ENCODE measurements at regions not wholly inside any gene's neighbourhood (a gene's known extent, or its start where the extent isn't known, plus 50 kb on each side); places are given as distances from the start of the nearest gene placed in this dataset.

GRCh38 chr5:38660194-38660668, 103.8 kb upstream of the LIFR start:
- H3K36me3 ChIP-seq (ENCODE audit: insufficient read depth, low read length), result no peaks in the 10 kb centered on the region
- H3K27ac ChIP-seq (ENCODE audit: low read depth, low read length, poor library complexity, severe bottlenecking), result no peak overlapping the region
- no peaks in the 10 kb centered on the region for H3F3A ChIP-seq (ENCODE audit: insufficient read depth, low read length)
- H2AFZ ChIP-seq (ENCODE audit: low read length), result no peak overlapping the region
- H3K79me2 ChIP-seq (ENCODE audit: insufficient read depth, low read length), result no peaks in the 10 kb centered on the region
- no peak overlapping the region for H3K9ac ChIP-seq (ENCODE audit: low read length)
- no peak overlapping the region for H3K4me3 ChIP-seq (ENCODE audit: low read depth, low read length, poor library complexity, severe bottlenecking)
- H3K4me2 ChIP-seq (ENCODE audit: low read length), result no peak overlapping the region
- H3K4me1 ChIP-seq (ENCODE audit: insufficient read depth, low read length, severe bottlenecking), result no peaks in the 10 kb centered on the region
- H3K9me3 ChIP-seq (ENCODE audit: low read length), result no peaks in the 10 kb centered on the region
- TF ChIP-seq CTCF (IDR thresholded peaks at IDR 0.05; ENCODE audit: low read length), result no peak
- no peak for TF ChIP-seq EZH2 (IDR thresholded peaks at IDR 0.05; ENCODE audit: borderline replicate concordance, low read length)
- no peaks in the 10 kb centered on the region for H3K9me2 ChIP-seq (ENCODE audit: low read depth, low read length)
- no peaks in the 10 kb centered on the region for H4K20me1 ChIP-seq (ENCODE audit: insufficient read depth, low read length)
- no peaks in the 10 kb centered on the region for H3K27me3 ChIP-seq (ENCODE audit: insufficient read depth, low read length)

- no peak for TF ChIP-seq CTCF (IDR thresholded peaks at IDR 0.05; ENCODE audit: low read length)
- TF ChIP-seq EZH2 (IDR thresholded peaks at IDR 0.05; ENCODE audit: borderline replicate concordance, low read length), result no peak
Observed at GRCh38 chr5:38662090-38662489, 105.6 kb upstream of the LIFR start.

GRCh38 chr5:38663249-38663648, 106.8 kb upstream of the LIFR start:
- H3K4me1 ChIP-seq (ENCODE audit: insufficient read depth, low read length, severe bottlenecking), result no peaks in the 10 kb centered on the region
- no peaks in the 10 kb centered on the region for H3F3A ChIP-seq (ENCODE audit: insufficient read depth, low read length)
- H3K9me3 ChIP-seq (ENCODE audit: low read length), result no peaks in the 10 kb centered on the region
- no peaks in the 10 kb centered on the region for H3K27me3 ChIP-seq (ENCODE audit: insufficient read depth, low read length)
- no peak overlapping the region for H3K4me2 ChIP-seq (ENCODE audit: low read length)
- H3K9me2 ChIP-seq (ENCODE audit: low read depth, low read length), result no peaks in the 10 kb centered on the region
- H3K9ac ChIP-seq (ENCODE audit: low read length), result no peak overlapping the region
- H3K4me3 ChIP-seq (ENCODE audit: low read depth, low read length, poor library complexity, severe bottlenecking), result no peak overlapping the region
- no peak overlapping the region for H3K27ac ChIP-seq (ENCODE audit: low read depth, low read length, poor library complexity, severe bottlenecking)
- TF ChIP-seq EZH2 (IDR thresholded peaks at IDR 0.05; ENCODE audit: borderline replicate concordance, low read length) (no peak), CTCF (IDR thresholded peaks at IDR 0.05; ENCODE audit: low read length) (no peak)
- no peaks in the 10 kb centered on the region for H4K20me1 ChIP-seq (ENCODE audit: insufficient read depth, low read length)
- no peaks in the 10 kb centered on the region for H3K79me2 ChIP-seq (ENCODE audit: insufficient read depth, low read length)
- H3K36me3 ChIP-seq (ENCODE audit: insufficient read depth, low read length), result no peaks in the 10 kb centered on the region
- no peak overlapping the region for H2AFZ ChIP-seq (ENCODE audit: low read length)

More at GRCh38 chr5:38662090-38662489, 105.6 kb upstream of the LIFR start:
- Histone ChIP-seq H3K4me1 (ENCODE audit: insufficient read depth, low read length, severe bottlenecking) (no peaks in the 10 kb centered on the region), H3K4me3 (ENCODE audit: low read depth, low read length, poor library complexity, severe bottlenecking) (no peak overlapping the region), H4K20me1 (ENCODE audit: insufficient read depth, low read length) (no peaks in the 10 kb centered on the region), H3K4me2 (ENCODE audit: low read length) (no peak overlapping the region), H3K36me3 (ENCODE audit: insufficient read depth, low read length) (no peaks in the 10 kb centered on the region), H2AFZ (ENCODE audit: low read length) (no peak overlapping the region), H3K27me3 (ENCODE audit: insufficient read depth, low read length) (no peaks in the 10 kb centered on the region), H3K9ac (ENCODE audit: low read length) (no peak overlapping the region), H3K9me3 (ENCODE audit: low read length) (no peaks in the 10 kb centered on the region), H3K79me2 (ENCODE audit: insufficient read depth, low read length) (no peaks in the 10 kb centered on the region), H3K9me2 (ENCODE audit: low read depth, low read length) (no peaks in the 10 kb centered on the region), H3K27ac (ENCODE audit: low read depth, low read length, poor library complexity, severe bottlenecking) (no peak overlapping the region), H3F3A (ENCODE audit: insufficient read depth, low read length) (no peaks in the 10 kb centered on the region)

Data from OCI-LY1 (cell line).